HUES6 (cell line): ENCODE measurements at regions not wholly inside any gene's neighbourhood (a gene's known extent, or its start where the extent isn't known, plus 50 kb on each side); places are given as distances from the start of the nearest gene placed in this dataset.
"Not testable (repeated sequence)": the region's sequence is repeated elsewhere in the genome, so short reads cannot be mapped to it uniquely, and the experiment has no call there.

Source experiments
- H3K27ac ChIP-seq: 2 replicates; pipeline ENCODE4 v1.7.0; 2013; ENCODE audit warnings: low read depth, mild to moderate bottlenecking, low read length, inconsistent platforms
- H3K27me3 ChIP-seq: 2 replicates; pipeline ENCODE4 v1.6.1; 2013; ENCODE audit warnings: low read length; ENCODE audit not compliant: control insufficient read depth, insufficient read depth
- H3K36me3 ChIP-seq: 2 replicates; pipeline ENCODE4 v1.6.1; 2013; ENCODE audit warnings: low read length; ENCODE audit not compliant: control insufficient read depth, insufficient read depth
- H3K4me1 ChIP-seq: 2 replicates; pipeline ENCODE4 v1.6.1; 2013; ENCODE audit warnings: low read length; ENCODE audit not compliant: control insufficient read depth, insufficient read depth
- H3K4me3 ChIP-seq: 2 replicates; pipeline ENCODE4 v1.5.1; 2013; ENCODE audit warnings: low read depth, low read length
- H3K9ac ChIP-seq: one replicate; pipeline ENCODE4 v1.6.1; 2013; ENCODE audit warnings: mild to moderate bottlenecking, low read length
- H3K9me3 ChIP-seq: 2 replicates; pipeline ENCODE4 v1.6.1; 2013; ENCODE audit warnings: low read depth, low read length; ENCODE audit not compliant: control insufficient read depth, insufficient read depth

GRCh38 chr17:22277595-22277994 is 585.3 kb downstream of the KCNJ18 start:
- Histone ChIP-seq H3K4me1 (no peaks in the 10 kb centered on the region), H3K9ac (no peak overlapping the region), H3K36me3 (no peaks in the 10 kb centered on the region), H3K9me3 (peaks cover 47% of the 10 kb centered on the region; the same call in 1 of the 2 replicates), H3K27ac (no peak overlapping the region), H3K4me3 (no peak overlapping the region), H3K27me3 (no peaks in the 10 kb centered on the region)

- H3K9me3 ChIP-seq = peaks cover 44% of the 10 kb centered on the region; the same call in 1 of the 2 replicates
- H3K27me3 ChIP-seq = no peaks in the 10 kb centered on the region
- no peak overlapping the region for H3K9ac ChIP-seq
- H3K4me3 ChIP-seq = no peak overlapping the region
- no peaks in the 10 kb centered on the region for H3K4me1 ChIP-seq
- no peaks in the 10 kb centered on the region for H3K36me3 ChIP-seq
- H3K27ac ChIP-seq = no peak overlapping the region
These were observed 586.3 kb downstream of the KCNJ18 start for GRCh38 chr17:22278302-22279275.

GRCh38 chr17:22286337-22287041 is 594.2 kb downstream of the KCNJ18 start:
- no peak overlapping the region for H3K27ac ChIP-seq
- no peaks in the 10 kb centered on the region for H3K27me3 ChIP-seq
- H3K9me3 ChIP-seq = peaks cover 18% of the 10 kb centered on the region; the same call in 1 of the 2 replicates
- H3K4me3 ChIP-seq = no peak overlapping the region
- H3K36me3 ChIP-seq = no peaks in the 10 kb centered on the region
- H3K9ac ChIP-seq = no peak overlapping the region
- no peaks in the 10 kb centered on the region for H3K4me1 ChIP-seq

GRCh38 chr17:22298484-22298951 is 606.2 kb downstream of the KCNJ18 start:
- H3K4me1 ChIP-seq, H3K4me3 ChIP-seq, H3K9ac ChIP-seq, H3K27me3 ChIP-seq, H3K36me3 ChIP-seq, H3K27ac ChIP-seq: not testable (repeated sequence)
- peaks cover 67% of the 10 kb centered on the region for H3K9me3 ChIP-seq

GRCh38 chr17:22300177-22300576 is 607.9 kb downstream of the KCNJ18 start:
- Histone ChIP-seq H3K27ac (no peak overlapping the region), H3K4me3 (no peak overlapping the region), H3K9ac (no peak overlapping the region), H3K9me3 (peaks cover 68% of the 10 kb centered on the region), H3K4me1 (no peaks in the 10 kb centered on the region), H3K36me3 (no peaks in the 10 kb centered on the region), H3K27me3 (no peaks in the 10 kb centered on the region)

- H3K27me3 ChIP-seq = no peaks in the 10 kb centered on the region
- no peak overlapping the region for H3K9ac ChIP-seq
- H3K9me3 ChIP-seq = peaks cover 74% of the 10 kb centered on the region
- no peaks in the 10 kb centered on the region for H3K4me1 ChIP-seq
- no peak overlapping the region for H3K27ac ChIP-seq
- no peaks in the 10 kb centered on the region for H3K36me3 ChIP-seq
- H3K4me3 ChIP-seq = no peak overlapping the region
These were observed 608.5 kb downstream of the KCNJ18 start for GRCh38 chr17:22300731-22301352.

GRCh38 chr17:22301353-22301745 is 609.0 kb downstream of the KCNJ18 start:
- Histone ChIP-seq H3K27ac (no peak overlapping the region), H3K4me1 (no peaks in the 10 kb centered on the region), H3K27me3 (no peaks in the 10 kb centered on the region), H3K9me3 (peaks cover 77% of the 10 kb centered on the region), H3K9ac (no peak overlapping the region), H3K36me3 (no peaks in the 10 kb centered on the region), H3K4me3 (no peak overlapping the region)

- no peaks in the 10 kb centered on the region for H3K4me1 ChIP-seq
- H3K27ac ChIP-seq = no peak overlapping the region
- peaks cover 79% of the 10 kb centered on the region for H3K9me3 ChIP-seq
- no peaks in the 10 kb centered on the region for H3K36me3 ChIP-seq
- H3K9ac ChIP-seq = no peak overlapping the region
- no peaks in the 10 kb centered on the region for H3K27me3 ChIP-seq
- H3K4me3 ChIP-seq = no peak overlapping the region
These were observed 610.8 kb downstream of the KCNJ18 start for GRCh38 chr17:22303096-22303495.

- Histone ChIP-seq H3K9me3 (peaks cover 75% of the 10 kb centered on the region), H3K4me3 (no peak overlapping the region), H3K27ac (no peak overlapping the region), H3K9ac (no peak overlapping the region), H3K4me1 (no peaks in the 10 kb centered on the region), H3K27me3 (no peaks in the 10 kb centered on the region), H3K36me3 (no peaks in the 10 kb centered on the region)
These were observed 611.5 kb downstream of the KCNJ18 start for GRCh38 chr17:22303865-22304264.

- Histone ChIP-seq H3K9me3 (peaks cover 67% of the 10 kb centered on the region), H3K27ac (no peak overlapping the region), H3K4me3 (no peak overlapping the region), H3K36me3 (no peaks in the 10 kb centered on the region), H3K4me1 (no peaks in the 10 kb centered on the region), H3K9ac (no peak overlapping the region), H3K27me3 (no peaks in the 10 kb centered on the region)
These were observed 612.5 kb downstream of the KCNJ18 start for GRCh38 chr17:22304667-22305303.
